RWPE2 (cell line): ENCODE measurements at regions not wholly inside any gene's neighbourhood (a gene's known extent, or its start where the extent isn't known, plus 50 kb on each side); places are given as distances from the start of the nearest gene placed in this dataset.

ENCODE experiments used
- ATAC-seq: fragments of 200-7000 bp; cut with Tn5 transposase; 3 replicates; pipeline ENCODE4 v1.9.1; 2021; ENCODE audit warnings: low read depth
- DNase-seq: peaks from one replicate; pipeline ENCODE4 v3.0.0-alpha.2; 2020; ENCODE audit warnings: low spot score
- H3K27ac ChIP-seq: fragments of 450-650 bp; 2 replicates; pipeline ENCODE4 v1.5.1; 2017; ENCODE audit warnings: mild to moderate bottlenecking; ENCODE audit not compliant: poor library complexity, severe bottlenecking
- H3K27me3 ChIP-seq: fragments of 250-450 bp; sonication (Bioruptor Pico); 2 replicates; pipeline ENCODE4 v1.5.1; 2021; ENCODE audit warnings: mild to moderate bottlenecking, moderate library complexity; ENCODE audit not compliant: insufficient read depth, poor library complexity, severe bottlenecking
- H3K36me3 ChIP-seq: fragments of 250-450 bp; sonication (Bioruptor Pico); 2 replicates; pipeline ENCODE4 v1.5.1; 2020; ENCODE audit warnings: low read depth, mild to moderate bottlenecking, moderate library complexity
- H3K4me1 ChIP-seq: fragments of 250-450 bp; sonication (Bioruptor Pico); 2 replicates; pipeline ENCODE4 v1.5.1; 2021; ENCODE audit warnings: mild to moderate bottlenecking, moderate library complexity; ENCODE audit not compliant: insufficient read depth, poor library complexity, severe bottlenecking
- H3K4me3 ChIP-seq: fragments of 250-450 bp; sonication (Bioruptor Pico); 2 replicates; pipeline ENCODE4 v1.5.1; 2021; ENCODE audit warnings: mild to moderate bottlenecking, moderate library complexity; ENCODE audit not compliant: severe bottlenecking
- H3K9me3 ChIP-seq: fragments of 250-450 bp; sonication (Bioruptor Pico); 2 replicates; pipeline ENCODE4 v1.5.1; 2021; ENCODE audit warnings: mild to moderate bottlenecking, moderate library complexity; ENCODE audit not compliant: severe bottlenecking
- CTCF ChIP-seq: fragments of 450-650 bp; IDR thresholded peaks from one replicate; pipeline ENCODE4 v1.5.1; 2017; ENCODE audit warnings: mild to moderate bottlenecking, moderate library complexity; ENCODE audit not compliant: poor library complexity, severe bottlenecking

- H3K9me3 ChIP-seq = no peaks in the 10 kb centered on the region
- TF ChIP-seq CTCF = no peak
- no peak for DNase-seq
- no peak for ATAC-seq
- H3K27me3 ChIP-seq = no peaks in the 10 kb centered on the region
- no peak overlapping the region for H3K27ac ChIP-seq
- no peaks in the 10 kb centered on the region for H3K4me1 ChIP-seq
- H3K36me3 ChIP-seq = no peaks in the 10 kb centered on the region
- no peak overlapping the region for H3K4me3 ChIP-seq
These were observed 244.4 kb downstream of the DLEU7 start for GRCh38 chr13:50599046-50599445.

GRCh38 chr13:50599927-50600326, 243.6 kb downstream of the DLEU7 start:
- Histone ChIP-seq H3K27me3 (no peaks in the 10 kb centered on the region), H3K4me3 (no peak overlapping the region), H3K4me1 (no peaks in the 10 kb centered on the region), H3K27ac (no peak overlapping the region), H3K9me3 (no peaks in the 10 kb centered on the region), H3K36me3 (no peaks in the 10 kb centered on the region)
- TF ChIP-seq CTCF = no peak
- ATAC-seq (no peak), DNase-seq (no peak)

GRCh38 chr13:50608370-50608769, 235.1 kb downstream of the DLEU7 start:
- no peak for TF ChIP-seq CTCF
- ATAC-seq (no peak), DNase-seq (no peak)
- no peaks in the 10 kb centered on the region for H3K4me1 ChIP-seq
- H3K27ac ChIP-seq = no peak overlapping the region
- no peaks in the 10 kb centered on the region for H3K9me3 ChIP-seq
- H3K36me3 ChIP-seq = no peaks in the 10 kb centered on the region
- no peaks in the 10 kb centered on the region for H3K27me3 ChIP-seq
- no peak overlapping the region for H3K4me3 ChIP-seq

- Histone ChIP-seq H3K4me3 (no peak overlapping the region), H3K9me3 (no peaks in the 10 kb centered on the region), H3K36me3 (no peaks in the 10 kb centered on the region), H3K27me3 (no peaks in the 10 kb centered on the region), H3K27ac (no peak overlapping the region), H3K4me1 (no peaks in the 10 kb centered on the region)
- ATAC-seq (no peak), DNase-seq (no peak)
- TF ChIP-seq CTCF = no peak
These were observed 234.5 kb downstream of the DLEU7 start for GRCh38 chr13:50609011-50609410.

GRCh38 chr13:50610238-50610637, 233.3 kb downstream of the DLEU7 start:
- no peaks in the 10 kb centered on the region for H3K27me3 ChIP-seq
- H3K36me3 ChIP-seq = no peaks in the 10 kb centered on the region
- no peak overlapping the region for H3K27ac ChIP-seq
- no peaks in the 10 kb centered on the region for H3K9me3 ChIP-seq
- H3K4me1 ChIP-seq = no peaks in the 10 kb centered on the region
- no peak for TF ChIP-seq CTCF
- DNase-seq (no peak), ATAC-seq (no peak)
- no peak overlapping the region for H3K4me3 ChIP-seq
